ENCODE measurements at regions not wholly inside any gene's neighbourhood (a gene's known extent, or its start where the extent isn't known, plus 50 kb on each side); places are given as distances from the start of the nearest gene placed in this dataset.
A peak's percentile ranks its signal among the peaks of the same experiment; 100 is the strongest.

DNA sequence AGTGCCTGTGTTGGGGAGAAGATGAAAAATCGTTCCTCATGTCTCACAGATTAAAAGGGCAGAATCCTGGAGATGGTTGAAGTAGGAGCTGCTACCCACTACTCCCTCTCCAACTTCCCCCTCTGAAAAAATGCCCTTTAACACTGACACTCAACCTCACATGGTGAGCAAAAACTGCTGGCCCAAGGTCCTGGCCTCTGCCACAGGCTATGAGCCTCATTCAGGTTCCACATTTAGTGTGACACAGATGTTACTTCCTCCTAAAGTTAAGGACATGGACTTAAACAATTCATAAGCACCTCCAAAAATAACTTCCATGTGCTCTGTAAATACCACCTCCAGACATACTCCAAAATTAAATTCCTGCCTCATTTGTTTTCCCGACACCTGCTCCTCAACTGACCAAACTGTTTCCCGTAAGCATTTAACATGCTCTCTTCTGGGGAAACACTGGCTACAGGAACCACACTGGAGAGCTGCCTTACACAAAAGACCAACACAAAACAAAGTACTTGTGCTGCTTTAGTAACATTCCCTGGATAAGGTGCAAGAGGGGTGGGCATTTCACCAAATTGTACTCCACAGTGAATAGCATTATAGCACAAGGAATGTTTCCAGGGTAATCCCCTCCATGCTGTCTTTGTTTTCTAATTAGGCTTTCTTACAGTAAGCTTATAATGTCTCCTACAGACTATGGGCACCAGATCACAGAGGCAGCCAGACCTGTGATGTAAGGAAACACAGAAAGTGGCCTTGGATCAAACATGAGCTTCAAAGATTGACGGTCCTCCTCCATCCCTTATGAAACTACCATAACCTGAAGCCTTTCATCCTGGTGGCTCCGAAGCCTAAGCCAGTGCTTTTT is 57.0 kb downstream of the PHLDA1 start:
- no peak for FAIRE-seq
- no peak for DNase-seq (ENCODE audit: insufficient read length, low spot score)

DNA sequence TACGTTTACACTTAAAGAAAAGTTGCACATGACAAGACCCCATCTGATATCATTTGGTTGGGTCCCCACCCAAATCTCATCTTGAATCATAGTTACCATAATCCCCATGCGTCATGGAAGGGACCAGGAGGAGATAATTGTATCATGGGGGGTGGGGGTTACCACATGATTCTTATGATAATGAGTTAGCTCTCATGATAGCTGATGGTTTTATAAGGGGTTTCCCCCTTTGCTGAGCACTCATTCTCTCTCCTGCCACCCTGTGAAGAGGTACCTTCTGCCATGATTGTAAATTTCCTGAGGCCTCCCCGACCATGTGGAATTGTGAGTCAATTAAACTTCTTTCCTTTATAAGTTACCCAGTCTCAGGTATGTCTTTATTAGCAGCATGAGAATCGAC is 60.3 kb downstream of the PHLDA1 start:
- no peak for DNase-seq (ENCODE audit: insufficient read length, low spot score)

DNA sequence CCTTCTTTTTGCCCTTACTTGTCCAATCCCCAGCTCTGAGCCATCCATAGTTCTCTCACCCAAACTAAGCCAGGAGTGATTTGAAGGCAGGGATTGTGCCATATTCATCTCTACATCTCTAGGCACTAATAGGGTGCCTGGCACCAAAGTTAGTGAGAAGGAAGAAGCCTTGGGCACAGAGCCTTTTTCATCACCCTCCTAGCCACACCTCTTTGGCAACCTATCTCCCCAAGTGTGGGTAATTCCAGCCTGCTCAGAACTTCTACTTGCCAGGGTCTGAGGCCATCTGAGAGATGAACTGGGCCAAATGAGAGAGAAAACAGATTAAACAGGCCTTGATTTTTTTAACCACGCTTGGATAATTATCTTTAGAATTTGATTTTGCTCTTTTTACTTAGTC is 61.3 kb downstream of the PHLDA1 start:
- FAIRE-seq (no peak), DNase-seq (ENCODE audit: insufficient read length, low spot score) (no peak)

More for the DNA sequence above, 60.3 kb downstream of the PHLDA1 start:
- no peak for FAIRE-seq

DNA sequence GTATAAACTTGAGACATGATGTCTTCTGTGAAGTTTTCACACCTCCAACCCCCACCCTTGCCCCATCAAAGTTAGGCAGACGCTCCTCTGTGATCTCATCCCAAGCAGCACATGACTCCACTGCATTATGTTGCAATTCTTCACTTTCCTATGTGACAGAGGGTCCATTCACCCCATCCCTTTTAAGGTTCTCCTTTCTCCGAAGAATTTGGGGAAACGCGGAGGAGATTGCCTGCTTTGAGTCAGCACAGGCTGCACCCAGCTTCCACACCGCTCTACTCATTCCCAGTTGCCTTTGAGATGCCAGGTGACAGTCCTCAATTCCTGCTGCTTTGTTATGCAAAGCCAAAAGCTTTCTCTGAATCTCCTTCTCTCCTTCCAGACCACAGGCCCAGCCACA is 61.8 kb downstream of the PHLDA1 start:
- no peak for DNase-seq (ENCODE audit: insufficient read length, low spot score)
- FAIRE-seq: no peak

DNA sequence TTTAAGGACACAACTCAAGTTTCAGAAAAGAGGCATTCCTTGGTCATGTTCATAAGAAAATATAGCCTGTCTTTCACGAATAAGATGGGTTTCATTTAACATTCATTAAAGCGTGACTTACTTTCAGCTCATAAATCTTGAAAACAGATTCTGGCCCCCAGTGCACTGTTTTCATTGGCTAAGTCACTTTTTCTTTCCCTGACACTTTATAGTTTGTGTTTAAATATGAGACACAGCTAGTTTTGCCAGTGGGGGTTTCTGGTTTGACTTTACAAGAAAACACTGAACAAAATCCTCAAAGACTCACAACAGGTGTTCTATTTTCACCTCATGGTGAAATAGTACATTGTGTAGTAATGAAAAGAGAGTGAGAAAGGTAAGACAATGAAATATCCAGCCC is 65.9 kb downstream of the PHLDA1 start:
- DNase-seq (ENCODE audit: insufficient read length, low spot score) (no peak), FAIRE-seq (no peak)

DNA sequence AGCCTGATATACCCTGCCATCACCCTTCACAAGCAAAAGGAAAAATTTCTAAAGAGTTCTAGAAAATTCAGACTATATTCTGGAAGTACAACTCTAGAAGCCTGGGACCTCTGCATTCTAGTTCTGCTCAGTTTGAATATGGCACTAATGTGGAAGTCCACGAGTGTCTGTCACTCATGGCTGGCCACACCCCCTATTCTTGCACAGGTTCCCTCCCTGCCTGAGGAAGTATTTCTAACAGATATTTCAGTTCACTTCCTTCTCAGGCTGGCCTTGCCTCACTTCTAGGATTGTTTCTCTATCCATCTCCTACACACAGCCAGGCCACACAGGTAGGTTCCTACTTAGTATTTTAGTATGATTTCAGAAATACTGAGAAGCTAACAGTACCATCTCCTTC is 67.4 kb downstream of the PHLDA1 start:
- FAIRE-seq (no peak), DNase-seq (ENCODE audit: insufficient read length, low spot score) (no peak)

DNA sequence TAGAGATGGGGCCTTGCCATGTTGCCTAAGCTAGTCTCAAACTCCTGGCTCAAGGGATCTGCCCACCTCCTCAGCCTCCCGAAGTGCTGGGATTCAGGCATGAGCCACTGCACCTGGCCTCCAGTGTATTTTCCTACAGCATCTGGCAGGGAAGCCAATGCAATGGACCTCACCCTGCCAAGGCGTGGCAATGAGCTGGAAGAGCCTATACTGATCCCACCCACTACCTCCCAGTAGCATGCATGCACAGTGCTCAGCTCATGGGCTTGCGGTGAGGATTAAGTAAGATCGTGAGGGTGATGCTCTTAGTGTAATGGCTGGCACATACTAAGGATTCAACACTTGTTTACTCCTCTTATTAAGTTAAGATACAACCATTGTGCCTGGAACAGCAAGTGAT is 69.7 kb downstream of the PHLDA1 start:
- FAIRE-seq: no peak

DNA sequence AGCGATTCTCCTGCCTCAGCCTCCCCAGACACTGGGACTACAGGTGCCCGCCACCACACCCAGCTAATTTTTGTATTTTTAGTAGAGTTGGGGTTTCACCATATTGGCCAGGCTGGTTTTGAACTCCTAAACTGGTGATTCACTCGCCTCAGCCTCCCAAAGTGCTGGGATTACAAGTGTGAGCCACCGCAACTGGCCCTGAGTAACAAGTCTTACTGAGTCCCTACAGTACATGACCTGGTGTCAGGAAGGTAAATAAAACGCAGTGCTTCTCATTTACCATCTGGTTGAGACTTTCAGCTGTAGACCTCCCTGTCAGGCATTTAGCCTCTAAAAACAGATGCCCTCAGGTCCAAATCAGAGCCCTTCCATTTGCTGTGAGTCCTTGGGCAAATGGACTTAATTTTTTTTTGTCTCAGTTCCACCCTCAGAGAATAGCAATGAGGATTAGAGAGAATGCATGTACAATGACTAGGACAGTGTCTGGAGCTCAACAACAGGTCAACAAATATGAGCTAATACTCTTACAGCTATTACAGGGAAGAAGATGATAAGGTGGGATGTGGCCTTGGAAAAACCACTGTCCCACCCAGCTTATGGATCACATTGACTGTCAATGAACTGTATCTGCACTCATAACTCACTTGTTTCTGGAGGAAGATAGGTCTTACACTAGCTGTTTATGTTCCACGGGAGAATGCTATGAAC is 70.5 kb downstream of the PHLDA1 start:
- no peak for FAIRE-seq

More for the DNA sequence above, 69.7 kb downstream of the PHLDA1 start:
- no peak for DNase-seq (ENCODE audit: insufficient read length, low spot score)

DNA sequence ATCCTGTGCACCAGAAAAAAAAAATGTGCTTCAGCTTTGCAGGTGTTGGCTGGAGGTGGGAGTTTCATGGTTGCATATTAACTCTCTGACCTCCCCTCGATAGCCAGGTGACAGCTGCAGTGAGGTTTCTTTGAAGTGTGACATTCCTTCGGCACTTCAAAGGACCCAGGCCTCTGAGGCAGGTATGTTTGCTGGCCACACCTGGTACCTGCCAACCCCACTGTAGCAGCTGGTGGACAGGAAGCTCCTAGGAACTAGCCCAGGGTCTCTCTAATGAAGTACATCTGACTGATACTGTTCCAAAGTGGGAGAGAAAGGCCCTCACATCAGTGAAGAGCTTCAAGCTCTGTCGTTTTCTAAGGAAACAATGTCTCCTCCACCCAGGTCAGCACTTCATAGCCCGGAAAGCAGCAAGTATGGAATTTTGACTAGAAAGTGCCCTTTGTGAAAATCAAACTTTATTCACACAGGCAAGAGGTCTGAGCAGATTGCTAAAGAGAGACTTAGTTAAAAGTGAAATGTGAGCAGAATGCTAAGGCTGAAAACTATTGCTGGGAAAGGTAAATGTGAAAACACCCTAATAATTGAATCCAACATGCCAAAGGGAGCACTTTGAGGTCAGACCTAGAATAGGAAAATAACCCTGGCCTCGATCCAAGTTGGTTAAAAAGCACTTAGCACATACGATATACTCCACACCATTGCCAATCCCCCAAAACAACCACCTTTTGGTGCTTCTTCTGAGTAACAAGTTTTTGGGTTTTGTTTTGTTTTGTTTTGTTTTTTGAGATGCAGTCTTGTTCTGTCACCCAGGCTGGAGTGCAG is 71.3 kb downstream of the PHLDA1 start:
- FAIRE-seq: peak; percentile 78
- DNase-seq (ENCODE audit: insufficient read length, low spot score): no peak

More for the DNA sequence above, 70.5 kb downstream of the PHLDA1 start:
- DNase-seq (ENCODE audit: insufficient read length, low spot score): no peak

DNA sequence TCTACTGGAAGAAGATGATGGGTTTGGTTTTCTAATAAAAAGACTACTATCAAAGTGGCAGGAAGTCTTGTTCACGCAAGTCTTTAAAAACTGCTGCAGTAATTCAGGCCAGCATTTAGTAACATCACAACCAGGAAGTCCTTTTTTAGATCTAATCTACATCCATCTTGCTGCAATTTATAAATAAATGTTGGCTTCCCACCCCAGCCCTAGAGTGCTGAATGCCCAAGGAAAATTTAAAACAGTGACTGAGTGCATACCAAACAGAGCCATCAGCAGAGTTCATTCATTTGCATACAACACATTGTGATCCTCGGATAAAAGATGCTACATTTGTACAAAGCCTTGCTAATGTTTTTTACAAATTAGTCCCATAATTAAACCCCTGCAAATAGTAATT is 72.1 kb downstream of the PHLDA1 start:
- FAIRE-seq (peak; percentile 71), DNase-seq (ENCODE audit: insufficient read length, low spot score) (no peak)

DNA sequence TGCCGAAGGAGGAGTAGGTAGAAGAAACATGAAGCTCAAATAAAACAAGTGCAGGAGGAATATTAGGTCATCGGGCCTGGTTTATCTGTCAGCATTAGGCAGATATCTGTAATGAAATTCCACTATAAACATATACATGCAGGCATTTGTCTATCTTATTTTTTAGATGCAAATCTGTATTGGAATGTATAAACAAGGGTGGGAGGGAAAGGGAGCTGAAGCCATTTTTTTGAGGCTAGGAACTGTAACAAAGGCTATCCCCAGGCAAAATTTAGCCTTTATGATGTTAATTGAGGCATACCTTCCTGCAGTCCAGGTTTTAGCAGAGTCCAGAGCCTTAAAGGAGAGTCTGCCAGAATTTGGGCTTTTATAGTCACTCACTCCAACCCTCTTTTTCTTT is 72.5 kb downstream of the PHLDA1 start:
- FAIRE-seq (no peak), DNase-seq (ENCODE audit: insufficient read length, low spot score) (no peak)

DNA sequence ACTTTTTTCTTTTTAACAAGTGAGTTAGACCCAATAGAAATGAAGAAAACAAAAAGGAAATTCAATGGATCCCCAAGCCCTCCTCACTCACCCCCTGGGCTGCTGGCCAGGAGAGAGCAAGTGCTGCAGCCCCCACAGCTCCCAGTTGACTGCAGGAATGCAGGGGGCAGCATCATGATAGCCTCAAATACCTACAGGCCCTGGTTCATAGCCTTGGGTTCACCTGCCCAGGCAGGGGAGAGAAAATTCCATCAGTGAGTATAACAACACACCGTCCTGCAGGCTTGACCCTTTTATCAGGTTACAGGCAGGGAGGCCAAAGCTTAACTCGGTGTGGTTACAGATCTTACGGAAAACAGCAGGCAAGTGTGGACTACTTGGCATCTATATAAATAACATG is 76.3 kb downstream of the PHLDA1 start:
- DNase-seq (ENCODE audit: insufficient read length, low spot score): no peak
- no peak for FAIRE-seq

DNA sequence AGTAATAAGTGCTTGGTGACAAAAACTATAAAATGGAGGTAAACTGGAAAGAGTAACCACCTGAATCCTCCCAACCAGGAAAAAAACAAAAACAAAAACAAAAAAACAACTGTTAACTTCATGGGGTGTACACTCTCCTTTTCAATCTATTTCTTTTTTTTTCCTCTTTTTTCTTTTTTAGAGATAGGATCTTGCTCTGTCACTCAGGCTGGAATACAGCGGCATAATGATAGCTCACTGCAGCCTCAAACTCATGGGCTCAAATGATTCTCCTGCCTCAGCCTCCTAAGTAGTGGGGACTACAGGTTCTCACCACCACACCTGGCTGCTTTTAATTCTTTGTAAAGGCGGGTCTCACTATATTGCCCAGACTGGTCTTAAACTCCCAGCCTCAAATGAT is 76.8 kb downstream of the PHLDA1 start:
- FAIRE-seq: no peak

DNA sequence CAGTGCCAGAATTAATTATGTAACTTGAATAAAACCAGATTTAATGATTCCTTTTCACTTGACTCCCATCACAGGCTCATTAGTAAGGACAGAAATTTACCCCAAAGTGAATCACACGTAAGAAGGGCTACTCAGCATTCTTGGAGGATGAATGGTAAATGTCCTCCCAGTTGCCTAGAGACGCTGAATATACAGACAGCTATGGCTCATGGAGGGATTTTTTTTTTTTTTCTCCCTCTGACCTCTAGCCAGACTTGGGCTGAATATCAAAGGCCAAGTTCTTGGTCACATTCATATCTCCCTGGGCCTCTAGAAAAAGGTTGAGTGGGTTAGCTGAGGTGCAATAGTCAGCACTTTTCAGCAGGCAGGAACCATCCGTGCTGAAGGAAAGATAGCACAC is 77.5 kb downstream of the PHLDA1 start:
- DNase-seq (ENCODE audit: insufficient read length, low spot score): no peak
- no peak for FAIRE-seq

More for the DNA sequence above, 76.8 kb downstream of the PHLDA1 start:
- no peak for DNase-seq (ENCODE audit: insufficient read length, low spot score)

DNA sequence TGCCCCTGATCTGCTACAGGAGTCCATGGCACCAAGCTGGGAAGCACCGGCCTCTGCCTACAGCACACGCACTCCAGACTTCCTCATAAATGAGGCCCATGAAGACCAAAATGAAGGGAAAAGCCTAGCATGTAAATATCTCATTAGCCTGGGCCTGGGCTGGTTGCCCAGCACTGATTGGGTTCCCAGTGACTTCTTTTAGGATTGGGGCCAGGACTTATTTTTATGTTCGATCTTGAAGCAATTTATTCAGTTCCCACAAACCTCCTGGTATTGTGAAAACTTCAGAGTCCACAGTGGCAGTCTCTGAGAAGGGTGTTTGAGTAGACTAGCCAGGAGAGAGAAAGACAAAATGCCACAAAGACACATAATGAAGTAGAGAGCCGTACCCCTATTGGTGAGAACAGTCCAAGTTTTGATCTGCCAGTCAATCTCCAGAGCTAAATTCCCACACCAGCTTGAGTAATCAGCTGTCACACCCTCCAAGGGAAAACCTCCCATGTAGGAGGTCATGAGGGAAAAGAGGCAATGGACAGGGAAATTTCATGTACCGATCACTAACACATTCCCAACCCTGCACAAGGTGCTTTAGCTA is 78.2 kb downstream of the PHLDA1 start:
- FAIRE-seq (no peak), DNase-seq (ENCODE audit: insufficient read length, low spot score) (no peak)

DNA sequence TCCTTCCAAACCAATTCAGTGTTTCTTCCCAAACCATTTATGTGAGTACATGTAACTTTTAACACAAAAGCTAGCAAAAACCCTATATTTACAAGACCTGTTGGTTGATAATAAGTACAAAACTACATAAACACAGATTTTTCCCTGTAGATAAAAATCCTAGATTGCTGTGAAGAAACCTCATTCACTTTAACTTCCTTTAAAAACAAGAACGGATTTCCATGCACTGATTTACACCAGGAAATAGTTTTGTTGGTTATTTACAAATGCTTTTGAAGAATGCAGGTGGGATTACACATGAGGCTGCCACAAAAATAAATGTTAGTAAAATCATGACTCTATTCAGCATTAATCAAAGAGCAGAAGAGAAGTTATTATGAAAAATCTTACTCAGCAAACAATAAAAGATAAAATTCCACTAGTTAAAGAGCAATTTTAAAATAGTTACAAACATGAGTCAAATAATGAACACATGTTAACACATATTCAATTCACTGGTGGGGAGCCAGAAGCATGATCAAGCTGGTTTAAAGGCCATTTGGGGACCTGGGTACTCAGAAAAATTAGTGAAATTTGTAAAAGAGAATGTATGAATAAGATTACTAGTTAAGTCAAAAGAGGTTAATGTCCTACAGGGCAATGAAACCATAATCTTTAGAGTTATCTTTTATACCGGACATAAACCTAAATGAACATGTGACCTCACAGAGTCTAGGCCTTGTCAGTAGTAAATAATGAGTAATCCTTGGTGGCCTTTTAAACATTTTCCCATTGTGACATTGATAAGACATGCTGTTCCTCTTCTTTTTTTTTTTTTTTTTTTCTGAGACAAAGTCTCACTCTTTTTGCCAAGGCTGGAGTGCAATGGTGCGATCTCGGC is 79.9 kb downstream of the PHLDA1 start:
- DNase-seq (ENCODE audit: insufficient read length, low spot score): no peak
- FAIRE-seq: no peak

DNA sequence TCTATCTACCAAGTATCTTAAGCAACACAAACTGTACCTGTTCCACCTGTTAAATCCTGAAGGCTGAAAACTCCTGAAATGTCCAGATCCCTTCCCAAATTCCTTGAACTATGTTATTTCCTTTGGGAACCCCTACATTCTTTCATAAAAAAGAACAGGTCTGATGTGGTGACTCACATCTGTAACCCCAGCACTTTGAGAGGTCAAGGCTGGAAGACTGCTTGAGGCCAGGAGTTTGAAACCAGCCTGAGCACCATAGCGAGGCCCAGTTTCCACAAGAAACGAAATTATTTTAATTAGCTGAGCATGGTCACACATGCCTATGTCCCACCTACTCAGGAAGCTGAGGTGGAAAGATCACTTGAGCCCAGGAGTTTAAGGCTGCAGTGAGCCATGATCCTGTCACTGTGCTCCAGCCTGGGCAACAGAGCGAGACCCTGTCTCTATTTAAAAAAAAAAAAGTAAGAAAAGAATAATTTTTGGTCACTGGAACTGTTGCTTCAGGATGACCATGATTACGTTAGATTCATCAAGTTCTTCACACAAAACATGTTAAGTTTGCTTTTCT is 84.3 kb downstream of the PHLDA1 start:
- DNase-seq (ENCODE audit: insufficient read length, low spot score): no peak
- no peak for FAIRE-seq

DNA sequence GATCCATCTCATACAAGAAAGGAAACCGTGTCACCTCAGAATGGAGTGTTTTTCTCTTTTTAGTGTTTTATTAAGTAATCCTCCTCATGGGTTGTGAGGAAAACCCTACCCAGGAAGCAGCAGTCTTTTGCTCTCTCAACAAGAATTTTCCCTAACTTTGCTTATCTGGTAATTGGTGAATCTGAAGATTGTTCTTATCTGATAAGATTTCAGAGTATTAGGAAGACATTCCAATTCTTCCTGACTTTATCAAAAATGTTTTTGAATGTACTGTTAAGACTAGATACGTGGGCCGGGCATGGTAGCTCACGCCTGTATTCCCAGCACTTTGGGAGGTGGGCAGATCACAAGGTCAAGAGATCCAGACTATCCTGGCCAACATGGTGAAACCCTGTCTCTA is 86.0 kb downstream of the PHLDA1 start:
- FAIRE-seq: no peak
- DNase-seq (ENCODE audit: insufficient read length, low spot score): no peak

DNA sequence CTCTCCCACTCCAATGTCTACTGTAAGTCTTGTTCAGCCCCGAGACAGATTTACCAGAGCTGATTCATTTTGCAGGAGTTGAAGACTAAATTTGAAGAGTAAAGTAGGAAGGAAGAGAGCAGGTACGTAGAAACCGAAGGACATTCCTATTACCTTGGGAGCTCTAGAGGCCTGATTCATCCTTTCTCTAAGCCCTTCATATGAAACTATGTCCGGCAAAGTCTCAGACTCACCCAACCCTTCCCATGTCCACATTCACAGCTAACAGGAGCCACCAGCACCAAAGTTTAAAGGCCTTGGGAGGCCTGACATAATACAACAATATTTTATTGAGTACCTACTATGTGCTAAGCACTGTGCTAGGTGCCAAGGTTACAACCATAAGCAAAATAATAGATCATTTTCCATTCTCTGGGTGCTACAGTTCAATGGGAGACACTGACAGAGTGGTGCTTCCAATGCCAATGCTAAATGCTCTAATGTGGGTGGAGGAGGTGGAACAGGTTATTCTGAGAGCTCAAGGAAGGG is 86.6 kb downstream of the PHLDA1 start:
- DNase-seq (ENCODE audit: insufficient read length, low spot score): no peak
- no peak for FAIRE-seq
